HG03469 (cell line): ENCODE measurements at regions not wholly inside any gene's neighbourhood (a gene's known extent, or its start where the extent isn't known, plus 50 kb on each side); places are given as distances from the start of the nearest gene placed in this dataset.

ENCODE experiments used
- ATAC-seq: cut with Tn5 transposase; IDR thresholded peaks from one replicate; pipeline ENCODE4 v1.9.1; 2021; ENCODE audit warnings: mild to moderate bottlenecking, moderate library complexity, moderate number of reproducible peaks; ENCODE audit not compliant: unreplicated experiment

- no peak for ATAC-seq
These were observed 488.2 kb upstream of the PTBP2 start for GRCh38 chr1:96233422-96233821.

DNA sequence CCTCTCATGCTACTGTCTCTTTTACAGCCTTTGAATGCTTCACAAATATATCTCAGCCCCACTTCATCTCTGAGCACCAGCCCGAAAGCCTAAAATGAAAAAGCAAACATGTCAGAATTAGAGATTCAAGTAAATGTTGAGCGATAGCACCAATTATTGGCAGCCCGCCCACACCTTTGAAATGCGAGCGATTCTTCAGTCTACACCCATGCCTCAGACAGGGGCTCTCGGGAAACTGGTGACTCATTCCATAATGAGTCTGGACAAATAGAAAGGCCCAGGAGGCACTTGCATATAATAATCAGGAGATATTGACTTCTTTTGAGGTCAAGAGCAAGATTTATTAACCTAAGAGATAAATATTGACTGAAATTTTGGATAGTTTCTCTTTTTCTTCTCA, 487.3 kb upstream of the PTBP2 start:
- no peak for ATAC-seq

DNA sequence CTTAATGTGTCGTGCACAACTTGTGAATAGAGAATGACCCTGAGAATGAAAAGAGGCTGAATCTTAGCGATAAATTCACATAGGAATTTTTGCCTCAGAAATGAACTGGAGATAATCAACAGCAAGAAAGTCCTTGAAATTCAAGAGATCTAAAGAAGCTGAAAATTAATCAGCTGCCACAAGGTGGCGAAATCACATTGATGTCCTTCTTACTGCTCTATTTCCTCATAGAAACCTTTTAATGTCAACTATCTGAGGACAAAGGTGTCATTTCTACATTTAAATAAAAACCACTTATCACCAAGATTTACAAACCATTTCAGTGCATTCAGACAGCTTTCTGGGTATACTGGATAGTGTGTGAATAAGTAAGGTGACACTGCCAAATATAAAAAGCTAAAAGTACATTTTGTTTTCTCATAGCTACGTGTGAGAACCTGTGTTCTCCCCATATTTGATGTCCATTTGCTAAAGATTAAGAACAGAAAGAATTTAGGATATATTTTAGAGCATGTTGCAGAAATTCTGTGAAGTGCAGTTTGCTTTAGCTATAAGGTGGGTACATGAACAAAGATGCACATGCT, 485.3 kb upstream of the PTBP2 start:
- ATAC-seq: no peak

DNA sequence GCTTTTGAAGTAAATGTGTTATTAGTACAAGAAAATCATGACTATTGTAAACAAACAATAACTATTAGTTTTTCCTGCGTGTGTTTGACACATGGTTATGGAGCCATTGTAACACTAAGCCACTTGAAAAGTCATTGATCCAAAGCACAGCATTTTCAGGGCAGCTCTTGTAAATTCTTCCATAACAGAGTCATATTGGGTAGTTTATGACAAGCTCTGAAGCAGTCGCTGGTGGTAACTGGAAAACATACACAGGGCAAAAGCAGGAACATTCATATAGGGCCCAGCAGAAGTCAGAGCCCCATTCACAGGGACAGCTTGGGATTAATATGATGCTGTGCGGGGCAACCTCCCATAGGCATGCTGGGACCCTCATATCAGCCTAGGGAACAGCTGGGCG, 483.2 kb upstream of the PTBP2 start:
- no peak for ATAC-seq

DNA sequence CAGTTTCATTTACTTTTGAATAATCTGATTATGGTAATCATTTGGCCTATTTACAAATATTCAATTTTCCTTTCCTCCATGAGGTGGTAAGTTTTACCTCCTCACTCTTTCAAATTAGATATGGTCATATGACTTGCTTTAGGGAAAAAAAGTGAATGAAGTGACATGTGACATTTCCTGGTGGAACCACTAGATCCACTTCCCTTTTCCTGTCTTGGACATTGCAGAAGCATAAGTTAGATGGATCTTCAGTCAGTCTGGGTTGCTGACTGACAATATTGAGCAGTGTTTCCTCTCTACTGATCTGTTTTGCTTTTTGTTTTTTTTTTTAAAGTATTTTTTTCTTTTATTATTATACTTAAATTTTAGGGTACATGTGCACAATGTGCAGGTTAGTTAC, 481.1 kb upstream of the PTBP2 start:
- ATAC-seq: no peak

DNA sequence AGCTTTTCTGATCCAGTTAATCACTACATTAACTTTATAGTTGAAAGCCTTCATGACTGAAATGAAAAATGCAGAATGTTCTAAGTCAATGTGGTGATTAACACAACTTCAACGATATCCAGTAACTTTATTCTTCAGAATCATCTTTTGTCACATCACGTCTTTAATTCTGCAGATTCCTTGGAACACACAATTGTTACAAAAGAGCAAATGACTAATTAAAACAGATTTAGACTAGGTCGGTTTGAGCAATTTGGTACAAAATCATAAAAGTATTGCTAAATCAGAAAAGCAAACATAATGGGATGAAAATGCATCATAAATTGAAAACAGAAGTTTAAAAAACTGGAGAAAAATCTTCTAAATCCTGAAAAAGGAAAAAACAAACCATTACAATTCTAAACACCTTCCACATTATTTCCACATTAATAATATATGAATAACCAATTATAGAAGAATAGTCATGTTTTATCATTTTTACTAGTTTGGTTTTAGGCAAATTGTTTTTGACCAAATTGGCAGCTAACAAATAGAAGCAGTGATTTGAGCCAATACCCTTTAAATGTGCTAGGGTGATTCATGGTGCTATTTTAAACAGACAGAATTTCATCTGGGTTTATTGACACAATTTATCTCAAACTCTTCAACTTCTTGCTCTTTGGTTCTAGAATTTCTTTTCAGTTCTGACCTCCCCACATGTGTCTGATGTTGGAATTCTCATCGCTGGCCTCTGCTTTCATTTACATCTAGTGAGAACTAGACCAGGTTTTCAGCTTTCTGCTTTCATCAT, 468.1 kb upstream of the PTBP2 start:
- no peak for ATAC-seq

DNA sequence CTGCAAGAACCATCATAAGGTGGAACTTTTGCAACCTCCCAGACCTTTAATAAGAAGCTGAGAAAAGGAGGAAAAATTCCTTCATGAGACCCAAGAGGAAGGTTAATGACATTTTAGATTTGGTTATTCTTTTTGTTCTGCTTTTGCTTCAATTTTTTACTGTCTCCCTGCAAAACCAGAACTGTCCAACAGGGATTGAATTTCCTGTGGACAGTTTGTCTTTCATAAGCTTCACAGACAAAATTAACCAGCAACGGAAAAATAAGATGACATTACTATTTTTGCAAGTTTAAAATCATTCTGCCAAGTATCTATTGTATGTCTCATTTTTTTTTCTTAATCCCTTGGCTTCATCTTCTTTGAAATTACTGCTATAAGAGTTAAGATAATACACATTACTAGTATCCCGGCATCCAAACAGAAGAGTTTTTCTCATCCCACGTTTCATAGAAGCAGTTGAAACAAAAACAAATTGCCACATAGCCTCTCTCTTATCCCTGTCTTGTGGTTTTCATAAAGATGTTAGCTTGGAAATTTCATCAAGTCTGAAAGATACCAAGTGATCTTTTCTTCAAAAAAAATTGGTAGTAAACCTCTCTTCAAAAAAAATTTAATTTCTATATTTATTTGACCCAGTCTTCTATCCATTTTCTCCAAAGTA, 465.3 kb upstream of the PTBP2 start:
- no peak for ATAC-seq

DNA sequence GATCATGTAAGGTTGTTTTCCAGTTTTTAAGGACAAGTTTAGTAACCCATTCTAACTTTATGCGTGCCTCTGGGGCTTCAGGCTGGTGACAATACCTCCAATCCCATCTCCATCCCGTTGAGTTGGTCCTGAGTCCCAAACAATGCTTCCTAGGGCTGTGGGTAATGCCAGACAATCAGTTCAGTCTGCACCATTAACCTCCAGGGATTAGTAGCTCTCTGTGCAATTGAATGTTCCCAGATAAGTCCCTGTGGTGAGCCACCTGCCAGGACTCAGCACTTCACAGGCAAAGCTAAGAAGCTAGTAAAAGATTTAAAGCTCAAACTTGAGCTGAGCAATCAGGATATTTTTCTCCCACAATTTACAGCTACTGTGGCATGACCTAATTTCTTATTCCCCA, 462.2 kb upstream of the PTBP2 start:
- no peak for ATAC-seq

- no peak for ATAC-seq
These were observed 440.1 kb upstream of the PTBP2 start for GRCh38 chr1:96281491-96281890.

DNA sequence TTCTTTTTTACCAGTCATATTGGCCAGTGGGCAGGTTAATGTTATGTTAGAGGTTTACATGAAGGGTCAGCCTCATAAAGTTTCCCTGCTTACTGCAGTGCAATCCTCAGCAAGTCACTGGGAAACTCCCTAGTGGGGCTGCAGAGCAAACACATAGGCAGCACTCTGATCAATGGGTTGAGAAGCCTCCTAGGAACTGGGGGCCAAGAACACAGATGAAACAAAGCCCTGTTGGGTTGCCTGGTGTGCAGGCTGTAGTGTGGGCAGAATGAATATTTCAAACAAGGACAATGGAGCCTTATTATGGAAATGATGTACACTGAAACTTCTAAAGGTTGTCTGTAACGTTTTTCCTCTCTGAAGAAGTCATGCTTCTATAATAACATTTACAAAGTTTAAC, 431.6 kb upstream of the PTBP2 start:
- ATAC-seq: no peak

DNA sequence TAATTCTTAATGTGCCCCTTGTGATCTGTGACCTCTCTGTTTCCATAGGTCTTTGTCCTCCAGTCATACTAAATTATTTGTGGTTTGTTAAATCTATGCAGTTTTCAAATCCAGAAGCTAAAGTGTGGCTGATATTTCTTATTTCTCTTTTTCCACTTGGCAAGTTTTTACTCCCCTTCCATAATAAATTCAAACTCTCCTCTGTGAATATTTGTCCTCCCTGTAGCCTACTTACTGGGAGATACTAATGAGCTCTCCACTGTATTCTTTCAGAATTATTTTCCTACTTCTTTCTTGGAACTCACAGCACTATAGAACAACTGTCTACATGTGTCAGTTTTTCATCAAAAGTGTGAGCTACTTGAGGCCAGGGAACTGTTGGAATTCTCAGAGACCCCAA, 430.8 kb upstream of the PTBP2 start:
- no peak for ATAC-seq

GRCh38 chr1:96291468-96291867, 430.1 kb upstream of the PTBP2 start:
- no peak for ATAC-seq

DNA sequence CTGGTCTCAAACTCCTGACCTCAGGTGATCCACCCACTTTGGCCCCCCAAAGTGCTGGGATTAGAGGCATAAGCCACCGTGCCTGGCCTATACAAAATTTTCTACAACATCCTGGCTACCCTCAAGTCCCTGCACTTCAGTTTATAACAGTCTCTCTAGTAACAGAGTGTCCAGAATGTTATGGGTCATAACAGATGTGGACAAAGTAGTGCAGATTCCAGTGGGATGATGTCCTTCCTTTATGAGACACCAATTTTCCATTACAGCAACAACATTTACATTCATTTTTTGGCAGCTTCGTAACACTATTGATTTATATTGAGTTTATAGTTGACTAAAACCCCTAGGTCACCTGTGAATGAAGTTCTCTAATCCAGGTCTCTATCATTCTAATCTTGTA, 429.4 kb upstream of the PTBP2 start:
- no peak for ATAC-seq

DNA sequence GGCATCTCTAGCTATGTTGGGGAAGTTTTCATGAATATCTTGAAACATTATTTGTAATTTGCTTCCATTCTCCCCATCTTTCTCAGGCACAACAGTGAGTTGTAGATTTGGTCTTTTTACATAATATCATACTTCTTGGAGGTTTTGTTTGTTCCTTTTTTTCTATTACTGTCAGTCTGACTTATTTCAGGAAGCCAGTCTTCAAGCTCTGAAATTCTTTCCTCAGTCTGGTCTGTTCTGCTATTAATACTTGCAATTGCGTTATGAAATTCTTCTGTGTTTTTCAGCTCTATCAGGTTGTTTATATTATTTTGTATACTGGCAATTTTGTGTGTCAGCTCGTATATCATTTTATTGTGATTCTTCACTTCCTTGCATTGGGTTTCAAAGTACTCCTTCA, 424.6 kb upstream of the PTBP2 start:
- no peak for ATAC-seq

GRCh38 chr1:96306809-96307560, 414.6 kb upstream of the PTBP2 start:
- no peak for ATAC-seq

DNA sequence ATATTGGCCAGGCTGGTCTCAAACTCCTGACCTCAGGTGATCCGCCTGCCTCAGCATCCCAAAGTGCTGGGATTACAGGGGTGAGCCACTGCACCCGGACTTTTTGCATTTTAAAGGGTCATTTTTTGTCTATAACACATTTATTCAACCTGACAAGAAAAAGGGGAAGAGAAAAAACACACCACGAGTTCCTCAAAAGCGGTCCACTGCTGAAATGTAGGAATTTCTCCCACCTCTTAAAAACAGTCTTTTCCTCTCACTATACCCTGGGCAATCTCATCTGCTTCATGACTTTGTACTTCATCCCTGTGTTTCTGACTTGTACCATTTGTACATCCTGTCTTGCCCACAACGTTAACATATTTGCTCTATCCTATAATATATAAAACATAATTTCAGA, 413.3 kb upstream of the PTBP2 start:
- ATAC-seq: no peak

- ATAC-seq: no peak
These were observed 411.8 kb upstream of the PTBP2 start for GRCh38 chr1:96309783-96310182.

- no peak for ATAC-seq
These were observed 408.4 kb upstream of the PTBP2 start for GRCh38 chr1:96313216-96313615.

DNA sequence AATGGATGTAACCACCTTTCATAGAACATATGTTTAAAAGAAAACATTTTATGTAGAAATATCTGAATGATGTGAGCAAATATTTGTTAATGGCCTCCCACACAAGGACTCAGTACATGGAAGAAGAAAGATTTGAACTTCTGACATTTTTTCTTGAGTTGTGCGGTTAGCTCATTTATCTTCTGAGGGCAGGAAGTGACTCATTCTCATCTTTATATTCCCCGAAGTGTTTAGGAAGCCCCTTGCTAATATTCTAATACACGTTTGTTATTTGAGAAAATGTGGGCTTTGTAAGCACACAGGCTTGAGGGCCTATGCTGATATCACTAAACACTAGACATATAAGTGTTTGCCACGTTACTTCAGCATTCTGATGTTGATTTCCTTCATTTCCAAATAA, 392.5 kb upstream of the PTBP2 start:
- ATAC-seq: no peak

DNA sequence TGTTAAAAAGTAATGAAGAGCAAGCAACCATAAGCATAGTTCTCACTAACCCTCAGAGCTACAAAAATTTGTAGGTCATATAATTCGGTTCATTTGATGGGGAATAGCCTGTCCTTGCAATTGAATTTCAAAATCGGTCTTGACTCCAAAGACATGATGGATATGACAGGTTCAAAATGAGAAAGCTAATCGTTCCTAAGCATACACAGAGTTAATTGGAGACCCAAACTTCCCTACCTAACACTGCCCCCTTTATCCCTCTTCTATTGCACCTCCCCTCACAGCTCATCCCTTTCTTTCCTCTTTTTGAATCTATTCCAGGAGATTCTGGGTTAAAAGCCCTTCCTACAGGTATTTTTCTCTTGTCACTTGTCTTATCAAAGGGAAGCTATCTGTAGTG, 390.0 kb upstream of the PTBP2 start:
- ATAC-seq: no peak

GRCh38 chr1:96333522-96334235, 387.9 kb upstream of the PTBP2 start:
- no peak for ATAC-seq
